AG08396 (cell line): ENCODE measurements at regions not wholly inside any gene's neighbourhood (a gene's known extent, or its start where the extent isn't known, plus 50 kb on each side); places are given as distances from the start of the nearest gene placed in this dataset.
"Not testable (repeated sequence)": the region's sequence is repeated elsewhere in the genome, so short reads cannot be mapped to it uniquely, and the experiment has no call there.

Experiments
- DNase-seq: peaks from one replicate; pipeline ENCODE4 v3.0.0; 2012; ENCODE audit warnings: low spot score, mixed read lengths

- DNase-seq, result no peak
Measured at GRCh38 chr13:84187626-84188025, 305.4 kb upstream of the SLITRK1 start.

DNA sequence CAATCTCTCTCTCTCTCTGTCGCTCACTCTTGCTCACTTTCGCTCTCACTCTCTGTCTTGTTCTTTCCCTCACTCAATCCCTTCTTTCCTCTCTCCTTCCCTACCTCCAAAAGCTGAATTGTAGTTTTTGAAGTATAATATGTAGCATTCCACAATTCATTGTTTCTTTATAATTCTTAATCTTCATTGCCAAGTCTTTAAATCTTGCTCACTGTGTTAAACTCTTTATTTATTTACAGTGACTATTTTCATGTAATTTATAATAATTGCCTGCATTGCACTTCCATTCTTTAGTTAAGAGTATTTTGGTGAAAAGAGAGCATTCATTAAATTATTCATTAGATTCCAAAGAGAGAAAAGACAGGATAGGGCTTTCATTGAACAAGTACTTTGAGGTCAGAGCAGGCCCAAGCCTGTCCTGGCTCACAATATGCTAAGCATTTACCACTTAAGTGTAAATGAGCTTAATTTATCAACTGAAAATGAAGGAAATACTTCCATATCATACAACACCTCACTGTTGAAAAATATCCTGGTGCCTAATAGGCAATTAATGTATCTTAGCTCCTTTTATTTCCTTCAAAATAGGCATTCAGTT is 257.4 kb upstream of the SLITRK1 start:
- DNase-seq, result no peak

DNA sequence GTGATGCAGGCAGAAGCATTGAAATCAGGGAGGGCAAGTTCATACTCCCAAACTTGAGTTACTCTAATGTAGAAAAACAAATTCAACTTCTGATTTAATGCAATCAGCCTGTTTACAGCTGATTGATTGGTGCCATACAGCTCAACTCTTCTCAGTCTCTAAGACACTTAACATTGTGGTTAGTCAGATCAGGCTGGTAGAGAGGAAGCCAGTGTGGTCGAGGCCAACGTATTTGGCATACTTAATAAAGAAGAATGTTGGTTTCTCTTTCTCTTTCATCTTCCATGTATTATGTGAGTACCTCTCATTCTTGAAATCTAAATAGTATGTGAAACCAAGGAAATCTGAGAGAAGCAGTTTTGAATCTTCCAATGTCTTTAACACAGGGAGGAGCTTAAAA is 255.0 kb upstream of the SLITRK1 start:
- DNase-seq, result peak; percentile 3

- no peak for DNase-seq
Measured at GRCh38 chr13:84136582-84136981, 254.3 kb upstream of the SLITRK1 start.

DNA sequence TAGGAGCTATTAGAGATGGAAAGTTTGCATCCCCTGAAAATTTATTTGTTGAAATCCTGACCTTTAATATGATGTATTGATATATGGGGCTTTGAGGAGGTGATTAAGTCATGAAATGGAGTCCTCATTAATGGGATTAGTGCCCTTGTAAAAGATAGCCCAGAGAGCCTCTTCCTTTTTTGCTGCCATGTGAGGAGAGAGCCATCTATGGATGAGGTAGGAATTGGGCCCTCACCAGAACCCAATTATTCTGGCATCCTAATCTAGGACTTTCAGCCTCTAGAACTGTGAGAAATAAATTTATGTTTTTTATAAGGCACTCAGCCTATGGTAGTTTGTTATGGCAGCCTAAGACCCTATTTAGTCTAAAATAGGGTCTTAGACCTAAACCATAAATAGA is 250.2 kb upstream of the SLITRK1 start:
- DNase-seq, result no peak

- DNase-seq, result no peak
Measured at GRCh38 chr13:84131249-84131648, 249.0 kb upstream of the SLITRK1 start.

DNA sequence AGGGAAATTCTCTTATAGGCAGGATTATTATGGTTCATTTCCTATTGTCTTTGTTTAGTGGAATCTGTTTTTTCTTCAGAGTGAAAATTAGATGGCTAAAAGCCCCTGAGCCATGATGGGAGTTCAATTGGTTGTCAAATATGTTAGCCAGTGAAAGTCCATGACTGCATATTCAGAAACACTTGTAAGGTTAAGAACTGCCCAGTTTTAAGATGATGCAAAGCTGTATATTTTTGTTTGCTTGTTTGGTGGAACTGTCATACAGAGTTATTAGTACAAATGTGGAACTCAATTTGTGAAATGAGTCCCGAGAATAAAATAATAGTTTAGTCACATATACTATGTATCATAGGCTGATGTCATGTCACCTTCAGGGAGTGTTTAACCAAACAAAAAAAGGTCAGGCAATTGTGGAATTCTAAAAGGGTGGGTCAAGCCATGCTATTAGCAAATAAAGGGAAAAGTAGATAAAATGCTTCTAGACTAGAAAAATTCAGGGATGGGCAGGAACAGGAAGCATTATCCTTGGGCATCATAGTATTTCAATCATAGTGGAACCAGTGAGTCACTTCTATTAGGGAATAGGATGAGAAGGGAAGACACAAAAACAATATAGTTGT is 248.3 kb upstream of the SLITRK1 start:
- DNase-seq, result no peak

GRCh38 chr13:84129966-84130365 is 247.7 kb upstream of the SLITRK1 start:
- no peak for DNase-seq

DNA sequence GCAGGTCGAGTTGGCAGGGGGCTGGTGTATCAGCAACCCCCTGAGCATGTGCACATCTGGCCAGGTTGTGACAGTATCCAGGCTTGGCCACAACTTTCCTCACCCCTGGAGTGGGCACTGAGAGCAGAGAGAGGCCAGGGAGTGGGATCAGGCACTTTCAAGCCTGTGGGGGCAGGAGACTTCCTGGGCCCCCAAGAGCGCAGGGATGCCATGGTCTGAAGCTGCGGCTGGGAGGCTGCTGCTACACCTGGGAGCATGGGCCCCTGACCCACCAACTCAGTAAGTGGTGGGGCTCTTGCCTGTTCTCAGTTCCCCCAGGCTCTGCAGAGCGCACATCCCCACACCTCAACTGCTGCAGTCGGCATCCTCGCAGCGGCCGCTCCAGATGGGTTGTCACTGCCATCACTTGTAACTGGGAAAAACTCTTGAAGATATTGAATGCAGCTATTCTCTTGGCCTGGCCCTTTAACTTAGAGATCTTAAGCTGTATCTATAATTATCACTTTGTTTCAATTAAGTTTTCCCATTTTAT is 245.4 kb upstream of the SLITRK1 start:
- DNase-seq, result no peak

GRCh38 chr13:84126671-84127171 is 244.4 kb upstream of the SLITRK1 start:
- no peak for DNase-seq

DNA sequence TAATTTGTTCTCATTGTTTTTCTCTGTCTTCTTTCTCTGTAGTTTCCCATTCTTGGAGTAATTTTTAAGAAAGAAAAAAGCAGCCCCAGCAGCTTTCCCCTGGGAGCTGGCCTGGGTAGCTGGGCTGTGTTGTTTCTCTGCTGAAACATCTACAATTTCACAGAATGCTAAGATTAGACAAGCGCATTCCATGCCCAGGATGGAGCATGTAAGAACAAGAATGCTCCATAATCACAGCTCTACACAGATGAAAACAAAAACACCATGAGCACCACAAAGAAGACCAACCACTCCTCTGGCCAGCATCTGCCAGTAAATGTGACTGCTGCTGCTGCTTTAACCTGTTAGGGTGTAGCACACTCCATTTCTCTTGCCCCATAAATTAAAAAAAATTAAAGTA is 239.2 kb upstream of the SLITRK1 start:
- peak; percentile 6 for DNase-seq

DNA sequence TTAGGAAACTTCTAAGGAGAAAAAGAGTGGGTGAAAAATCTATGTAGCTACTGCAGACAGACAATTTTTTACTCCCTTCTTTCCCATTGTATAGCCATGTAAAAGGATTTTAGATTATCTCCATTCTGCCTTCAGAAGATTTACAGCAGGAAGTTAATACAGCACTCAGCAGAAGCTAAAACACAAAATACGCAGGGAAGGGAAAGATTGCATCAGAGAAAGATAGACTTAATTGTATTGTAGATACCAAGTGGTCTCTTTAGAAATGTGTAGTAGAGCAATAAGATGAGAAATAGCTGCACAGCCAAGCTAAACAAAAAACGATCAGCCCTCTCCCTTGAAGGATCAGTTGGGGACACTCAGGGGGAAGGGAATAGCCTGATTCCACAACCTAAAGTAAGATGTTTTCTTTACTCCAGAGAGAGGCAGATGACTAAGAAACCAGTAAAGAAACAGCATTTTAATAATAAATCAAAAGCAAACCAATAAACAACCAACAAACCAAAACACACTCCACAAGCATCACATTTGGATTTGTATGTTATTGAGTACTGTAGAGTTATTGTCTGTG is 236.7 kb upstream of the SLITRK1 start:
- no peak for DNase-seq

DNA sequence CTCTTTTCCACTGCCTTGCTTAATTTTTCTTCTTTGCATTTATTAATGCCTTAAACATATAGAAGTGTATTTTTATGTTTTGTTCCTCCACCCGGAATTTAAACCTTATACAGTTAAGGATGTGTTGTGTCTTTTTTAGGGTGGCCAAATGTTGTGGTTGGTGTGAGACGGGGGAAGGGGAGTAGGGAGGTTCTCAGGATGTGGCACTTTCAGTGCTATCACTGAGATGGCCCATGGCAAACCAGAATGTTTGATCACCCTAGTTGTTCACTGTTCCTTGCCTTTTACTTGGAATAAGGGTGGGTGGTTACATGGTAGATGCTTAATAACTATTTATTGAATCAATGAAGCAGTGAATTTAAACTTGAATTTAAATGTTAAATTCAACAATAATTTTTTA is 216.0 kb upstream of the SLITRK1 start:
- DNase-seq, result no peak

GRCh38 chr13:84097148-84097547 is 214.9 kb upstream of the SLITRK1 start:
- no peak for DNase-seq

DNA sequence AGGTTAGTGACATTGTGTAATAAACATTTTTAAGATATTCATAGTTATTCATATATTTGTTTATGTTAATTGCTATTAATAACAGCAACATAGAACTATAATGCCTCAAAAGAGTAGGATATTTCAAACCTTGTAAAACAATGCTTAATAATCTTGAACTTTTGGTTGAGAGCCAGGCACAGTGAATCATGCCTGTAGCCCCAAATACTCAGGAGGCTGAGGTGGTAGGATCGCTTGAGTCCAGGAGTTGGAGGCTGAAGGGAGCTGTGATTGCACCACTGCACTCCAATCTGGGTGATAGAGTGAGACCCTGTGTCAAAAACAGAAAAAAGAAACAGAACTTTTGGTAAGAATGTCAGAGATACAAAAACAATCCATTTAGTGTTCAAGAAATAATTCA is 213.9 kb upstream of the SLITRK1 start:
- DNase-seq, result no peak

DNA sequence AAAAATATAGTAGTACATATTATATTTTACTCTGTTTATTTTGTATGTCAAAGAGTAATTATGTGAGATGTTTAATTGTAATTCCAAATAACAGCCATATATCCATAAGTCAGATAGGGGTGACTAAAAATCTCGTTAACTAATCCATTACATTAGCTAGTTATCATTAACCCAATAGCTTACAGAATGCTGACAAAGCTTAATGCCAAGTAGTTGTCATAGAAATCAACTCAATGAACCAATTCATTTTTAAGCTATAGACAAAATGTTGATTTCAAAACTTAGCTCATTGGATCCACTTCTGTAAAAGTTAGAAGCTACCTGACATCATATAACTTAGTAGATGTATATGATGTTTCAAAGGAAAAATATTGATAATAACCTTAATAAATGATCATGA is 206.7 kb upstream of the SLITRK1 start:
- DNase-seq, result no peak

- no peak for DNase-seq
Measured at GRCh38 chr13:84086847-84087162, 204.5 kb upstream of the SLITRK1 start.

DNA sequence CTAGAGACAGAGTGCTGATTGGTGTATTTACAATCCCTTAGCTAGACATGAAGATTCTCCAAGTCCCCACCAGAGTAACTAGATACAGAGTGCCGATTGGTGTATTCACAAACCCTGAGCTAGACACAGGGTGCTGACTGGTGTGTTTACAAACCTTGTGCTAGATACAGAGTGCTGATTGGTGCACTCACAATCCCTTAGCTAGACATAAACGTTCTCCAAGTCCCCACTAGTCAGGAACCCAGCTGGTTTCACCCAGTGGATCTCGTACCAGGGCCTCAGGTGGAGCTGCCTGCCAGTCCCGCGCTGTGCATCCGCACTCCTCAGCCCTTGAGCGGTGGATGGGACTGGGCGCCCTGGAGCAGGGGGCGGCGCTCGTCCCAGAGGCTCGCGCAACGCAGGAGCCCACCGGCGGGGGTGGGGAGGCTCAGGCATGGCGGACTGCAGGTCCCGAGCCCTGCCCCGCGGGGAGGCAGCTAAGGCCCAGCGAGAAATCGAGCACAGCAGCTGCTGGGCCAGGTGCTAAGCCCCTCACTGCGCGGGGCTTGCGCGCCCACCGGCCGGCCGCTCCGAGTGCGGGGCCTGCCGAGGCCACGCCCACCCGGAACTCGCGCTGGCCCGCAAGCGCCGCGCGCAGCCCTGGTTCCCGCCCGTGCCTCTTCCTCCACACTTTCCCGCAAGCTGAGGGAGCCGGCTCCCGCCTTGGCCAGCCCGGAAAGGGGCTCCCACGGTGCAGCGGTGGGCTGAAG is 204.0 kb upstream of the SLITRK1 start:
- not testable (repeated sequence) for DNase-seq

- DNase-seq, result no peak
Measured at GRCh38 chr13:84082462-84082861, 200.2 kb upstream of the SLITRK1 start.

DNA sequence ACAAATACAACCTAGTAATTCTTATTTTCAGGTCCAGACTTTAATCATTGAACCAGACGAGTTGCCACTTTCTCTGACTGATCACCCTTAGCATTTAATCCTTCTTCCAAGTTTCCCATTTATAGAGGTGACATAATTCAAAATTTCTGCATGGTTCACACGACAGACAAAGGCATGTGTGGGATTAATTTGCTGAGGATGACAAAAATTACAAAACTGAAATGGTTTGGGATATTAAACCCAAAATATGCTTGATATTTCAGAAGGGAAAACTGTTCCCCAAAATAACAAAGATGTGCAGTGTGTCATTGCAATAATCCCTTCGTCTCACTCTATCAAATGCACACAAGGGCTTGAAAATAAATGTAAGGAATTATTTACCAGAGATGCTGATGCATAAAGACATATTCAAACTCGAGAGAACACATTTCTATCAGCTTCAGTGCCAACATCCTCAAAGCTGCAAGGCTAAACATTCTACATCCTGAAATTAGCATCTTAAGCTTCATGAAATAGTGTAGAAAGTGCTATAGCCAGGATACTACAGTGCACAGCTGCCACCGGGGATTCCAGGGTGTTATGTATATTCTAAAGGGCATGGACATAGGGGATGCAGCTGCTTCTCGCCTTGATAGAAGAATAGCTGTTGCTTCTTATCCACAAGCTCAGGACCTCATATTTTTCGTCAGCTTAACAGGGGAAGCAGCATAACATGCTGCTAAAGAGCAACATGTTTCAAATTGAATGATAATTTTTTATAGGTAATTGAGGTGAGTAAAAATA is 198.7 kb upstream of the SLITRK1 start:
- DNase-seq, result no peak

DNA sequence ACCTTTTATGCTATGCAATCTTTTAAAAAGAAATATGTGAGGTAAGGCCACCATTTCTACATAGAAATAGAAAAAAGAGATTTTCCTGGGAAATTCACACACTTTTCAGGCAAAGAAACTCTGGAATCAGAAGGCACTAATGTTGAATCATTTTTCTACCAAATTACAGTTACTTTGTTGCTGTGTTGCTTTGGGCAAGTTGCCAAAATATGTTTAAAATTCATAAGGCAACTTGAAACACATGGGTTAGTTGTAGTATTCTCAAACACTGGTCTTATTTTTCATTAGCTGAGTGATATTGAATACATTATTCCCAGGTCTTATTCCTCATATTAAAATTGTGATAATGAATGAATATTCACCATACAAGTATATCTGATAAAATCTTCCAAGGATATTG is 195.0 kb upstream of the SLITRK1 start:
- DNase-seq, result no peak

DNA sequence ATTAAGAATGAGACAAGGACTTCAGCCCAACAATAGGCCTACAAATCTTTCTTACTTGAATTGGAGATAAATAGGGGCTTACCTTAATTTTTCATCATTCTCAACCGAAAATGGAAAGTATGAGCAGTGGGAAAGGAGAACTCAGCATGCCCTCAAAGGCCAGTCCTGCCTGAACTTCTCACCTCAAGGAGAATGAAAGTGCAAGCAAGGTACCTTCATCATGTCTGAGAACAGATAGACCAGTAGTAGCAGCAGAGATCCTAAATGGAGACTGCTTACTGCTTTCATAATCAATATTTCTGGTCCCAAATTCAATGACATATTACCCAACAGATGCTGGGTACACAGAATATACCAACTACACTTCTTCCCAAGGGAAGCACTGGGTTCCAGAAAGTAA is 194.0 kb upstream of the SLITRK1 start:
- DNase-seq, result no peak
